ENCODE measurements at regions not wholly inside any gene's neighbourhood (a gene's known extent, or its start where the extent isn't known, plus 50 kb on each side); places are given as distances from the start of the nearest gene placed in this dataset.

- WGBS, 2 experiments (ENCODE audit: extremely low coverage in 1 of 2, insufficient coverage in 1 of 2, insufficient read length in 1 of 2, insufficient replicate concordance in 2 of 2, low coverage in 1 of 2, low lambda C conversion rate in 2 of 2, missing lambda C conversion rate in 1 of 2): 92% methylated on average over 7 of the region's 7 CpGs; no CpG with 5 or more reads in 1 of the 2 experiments
- no peak overlapping the region for H3K4me3 ChIP-seq (ENCODE audit: extremely low read depth in 1 of 4, insufficient read depth in 2 of 4, low read depth in 3 of 4, low read length in 4 of 4)
- no peak overlapping the region for H2BK120ac ChIP-seq (replicated peaks; ENCODE audit: low read depth, low read length)
- no peak overlapping the region for H3K56ac ChIP-seq (replicated peaks; ENCODE audit: insufficient read length, low read depth, low read length)
- no peak overlapping the region for H3K23ac ChIP-seq (ENCODE audit: insufficient read length)
- H3K9ac ChIP-seq (replicated peaks in 1 of 4; ENCODE audit: extremely low read depth in 1 of 4, low read depth in 3 of 4, low read length in 3 of 4): no peak overlapping the region
- H3K79me2 ChIP-seq (ENCODE audit: control insufficient read depth in 1 of 2, insufficient read depth in 2 of 2, low read length in 2 of 2): peaks cover 0 to 56% of the 10 kb centered on the region in 2 experiments; a peak in 2 of 4 replicates
- H2BK5ac ChIP-seq (ENCODE audit: low read depth, low read length): no peak overlapping the region
- ChIA-PET POLR2A (ENCODE audit: partially characterized antibody) (no interaction called here), CTCF (ENCODE audit: partially characterized antibody) (no interaction called here)
- H4K91ac ChIP-seq (replicated peaks; ENCODE audit: insufficient read length, low read length): no peak overlapping the region
- H3K27ac ChIP-seq (ENCODE audit: low read depth, low read length): no peak overlapping the region
- H2BK20ac ChIP-seq (ENCODE audit: low read length): no peak overlapping the region
- no peak overlapping the region for H2AFZ ChIP-seq (ENCODE audit: low read length)
- no peak overlapping the region for H2BK15ac ChIP-seq (ENCODE audit: low read length)
- H2BK12ac ChIP-seq (ENCODE audit: low read depth, low read length): no peak overlapping the region
- TF ChIP-seq ASH2L (IDR thresholded peaks at IDR 0.05; ENCODE audit: low read length): no peak
- no peak for TF ChIP-seq KDM1A (IDR thresholded peaks at IDR 0.05; ENCODE audit: borderline replicate concordance, low read length)
- TF ChIP-seq TBP (IDR thresholded peaks at IDR 0.05; ENCODE audit: low read depth, low read length): no peak
- no peak for TF ChIP-seq SAP30 (IDR thresholded peaks at IDR 0.05; ENCODE audit: insufficient read depth, insufficient replicate concordance, low read length)
- no peak for TF ChIP-seq CHD2 (IDR thresholded peaks at IDR 0.05; ENCODE audit: low read length)
- no peak for TF ChIP-seq BRCA1 (IDR thresholded peaks at IDR 0.05; ENCODE audit: low read depth, low read length)
- no peak overlapping the region for H3K14ac ChIP-seq (ENCODE audit: insufficient read length)
- no peaks in the 10 kb centered on the region for H3K9me3 ChIP-seq (ENCODE audit: insufficient read depth in 2 of 2, low read depth in 1 of 2, low read length in 1 of 2)
- no peak overlapping the region for H2AK5ac ChIP-seq (ENCODE audit: low read depth, low read length)
- peaks cover 13% of the 10 kb centered on the region; the same call in 1 of the 2 replicates for H3K79me1 ChIP-seq (ENCODE audit: low read depth, low read length)
- FAIRE-seq: no peak
- H3K4me1 ChIP-seq (replicated peaks in 1 of 4; ENCODE audit: control insufficient read depth in 3 of 4, insufficient read depth in 4 of 4, low read length in 3 of 4): peaks cover 2 to 11% (median 6%) of the 10 kb centered on the region in 4 experiments
- no peaks in the 10 kb centered on the region for H3K23me2 ChIP-seq (ENCODE audit: low read depth, low read length)
- H4K5ac ChIP-seq (ENCODE audit: insufficient read length, low read depth, low read length): no peak overlapping the region
- H3K36me3 ChIP-seq (ENCODE audit: control insufficient read depth in 2 of 4, insufficient read depth in 4 of 4, low read length in 3 of 4): peaks cover 0 to 2% (median 0%) of the 10 kb centered on the region in 4 experiments; a peak in 1 of 8 replicates
- no peak overlapping the region for H4K8ac ChIP-seq (ENCODE audit: extremely low read depth, insufficient read depth, low read length)
- H4K20me1 ChIP-seq (replicated peaks in 1 of 2; ENCODE audit: control insufficient read depth in 1 of 2, insufficient read depth in 2 of 2, low read length in 2 of 2): peaks cover 12 to 15% of the 10 kb centered on the region in 2 experiments
- DNase-seq (ENCODE audit: low read depth in 1 of 2, low spot score in 2 of 2): no peak
- H3K4ac ChIP-seq (replicated peaks; ENCODE audit: insufficient read length, low read depth, low read length): no peak overlapping the region
- H3K18ac ChIP-seq (ENCODE audit: extremely low read depth, low read length): no peak overlapping the region
- no peaks in the 10 kb centered on the region for H3K27me3 ChIP-seq (replicated peaks in 1 of 4; ENCODE audit: control insufficient read depth in 3 of 4, extremely low read depth in 1 of 4, insufficient read depth in 3 of 4, low read length in 3 of 4)
- H3K4me2 ChIP-seq (ENCODE audit: insufficient read depth in 1 of 2, low read depth in 2 of 2, low read length in 2 of 2): no peak overlapping the region
Observed at GRCh38 chr12:125249932-125250331, 184.7 kb downstream of the AACS start.
